ENCODE measurements at regions not wholly inside any gene's neighbourhood (a gene's known extent, or its start where the extent isn't known, plus 50 kb on each side); places are given as distances from the start of the nearest gene placed in this dataset.
A peak's percentile ranks its signal among the peaks of the same experiment; 100 is the strongest.
"Not testable (repeated sequence)": the region's sequence is repeated elsewhere in the genome, so short reads cannot be mapped to it uniquely, and the experiment has no call there.

GRCh38 chr9:2263665-2264064 is 248.5 kb downstream of the SMARCA2 start:
- Mint-ChIP-seq H3K4me1 (ENCODE audit: low read depth) (peaks cover 4% of the 10 kb centered on the region), H3K27me3 (peaks cover 3% of the 10 kb centered on the region), H3K27ac (no peak overlapping the region), H3K4me3 (no peak overlapping the region), H3K9me3 (no peaks in the 10 kb centered on the region), H3K36me3 (no peaks in the 10 kb centered on the region)
- intact Hi-C loops (cut with micrococcal nuclease), result no loop called here
- ChIA-PET CTCF (interaction anchor here (1.4 kb wide), 1 partner anchor 12 kb away, joined by 3 read pairs; no protein-coding TSS in a partner anchor), POLR2A (no interaction called here)
- DNase-seq, result no peak

GRCh38 chr9:2264081-2264480 is 248.9 kb downstream of the SMARCA2 start:
- no peaks in the 10 kb centered on the region for H3K36me3 Mint-ChIP-seq
- H3K4me3 Mint-ChIP-seq, result no peak overlapping the region
- H3K4me1 Mint-ChIP-seq (ENCODE audit: low read depth), result peaks cover 4% of the 10 kb centered on the region
- DNase-seq, result no peak
- no peak overlapping the region for H3K27ac Mint-ChIP-seq
- ChIA-PET CTCF (interaction anchor here (1.4 kb wide), 1 partner anchor 12 kb away, joined by 3 read pairs; no protein-coding TSS in a partner anchor), POLR2A (no interaction called here)
- no peaks in the 10 kb centered on the region for H3K9me3 Mint-ChIP-seq
- intact Hi-C loops (cut with micrococcal nuclease), result no loop called here
- H3K27me3 Mint-ChIP-seq, result peaks cover 3% of the 10 kb centered on the region

GRCh38 chr9:2267181-2267745 is 252.1 kb downstream of the SMARCA2 start:
- Mint-ChIP-seq H3K4me3 (no peak overlapping the region), H3K27ac (no peak overlapping the region), H3K36me3 (no peaks in the 10 kb centered on the region), H3K27me3 (peaks cover 4% of the 10 kb centered on the region), H3K4me1 (ENCODE audit: low read depth) (peaks cover 4% of the 10 kb centered on the region), H3K9me3 (no peaks in the 10 kb centered on the region)
- ChIA-PET POLR2A (no interaction called here), CTCF (no interaction called here)
- DNase-seq, result no peak
- intact Hi-C loops (cut with micrococcal nuclease), result no loop called here

GRCh38 chr9:2269778-2270177 is 254.6 kb downstream of the SMARCA2 start:
- Mint-ChIP-seq H3K27me3 (peaks cover 6% of the 10 kb centered on the region), H3K9me3 (no peaks in the 10 kb centered on the region), H3K36me3 (no peaks in the 10 kb centered on the region), H3K27ac (no peak overlapping the region), H3K4me3 (no peak overlapping the region), H3K4me1 (ENCODE audit: low read depth) (no peaks in the 10 kb centered on the region)
- ChIA-PET POLR2A (no interaction called here), CTCF (no interaction called here)
- DNase-seq, result no peak
- intact Hi-C loops (cut with micrococcal nuclease), result no loop called here

- POLR2A ChIA-PET, result no interaction called here
- H3K27me3 Mint-ChIP-seq, result peaks cover 6% of the 10 kb centered on the region
- no peak for DNase-seq
- H3K4me3 Mint-ChIP-seq, result no peak overlapping the region
- CTCF ChIA-PET, result no interaction called here
- H3K9me3 Mint-ChIP-seq, result no peaks in the 10 kb centered on the region
- no peaks in the 10 kb centered on the region for H3K4me1 Mint-ChIP-seq (ENCODE audit: low read depth)
- no peaks in the 10 kb centered on the region for H3K36me3 Mint-ChIP-seq
- H3K27ac Mint-ChIP-seq, result no peak overlapping the region
- intact Hi-C loops (cut with micrococcal nuclease), result no loop called here
Observed at GRCh38 chr9:2270565-2270964, 255.4 kb downstream of the SMARCA2 start.

- Mint-ChIP-seq H3K36me3 (no peaks in the 10 kb centered on the region), H3K9me3 (no peaks in the 10 kb centered on the region), H3K27ac (no peak overlapping the region), H3K27me3 (peaks cover 7% of the 10 kb centered on the region), H3K4me1 (ENCODE audit: low read depth) (no peaks in the 10 kb centered on the region), H3K4me3 (no peak overlapping the region)
- ChIA-PET CTCF (no interaction called here), POLR2A (no interaction called here)
- intact Hi-C loops (cut with micrococcal nuclease), result no loop called here
- DNase-seq, result peak; percentile 43
Observed at GRCh38 chr9:2271426-2271825, 256.3 kb downstream of the SMARCA2 start.

- no peak for DNase-seq
- H3K4me1 Mint-ChIP-seq (ENCODE audit: low read depth), result no peaks in the 10 kb centered on the region
- no peaks in the 10 kb centered on the region for H3K9me3 Mint-ChIP-seq
- H3K27me3 Mint-ChIP-seq, result peaks cover 4% of the 10 kb centered on the region
- CTCF ChIA-PET, result no interaction called here
- no peak overlapping the region for H3K4me3 Mint-ChIP-seq
- no peak overlapping the region for H3K27ac Mint-ChIP-seq
- intact Hi-C loops (cut with micrococcal nuclease), result no loop called here
- no peaks in the 10 kb centered on the region for H3K36me3 Mint-ChIP-seq
- POLR2A ChIA-PET, result no interaction called here
Observed at GRCh38 chr9:2274762-2275161, 259.6 kb downstream of the SMARCA2 start.

- Mint-ChIP-seq H3K27ac (no peak overlapping the region), H3K4me1 (ENCODE audit: low read depth) (no peaks in the 10 kb centered on the region), H3K4me3 (no peak overlapping the region), H3K36me3 (no peaks in the 10 kb centered on the region), H3K27me3 (peaks cover 3% of the 10 kb centered on the region), H3K9me3 (no peaks in the 10 kb centered on the region)
- intact Hi-C loops (cut with micrococcal nuclease), result no loop called here
- no peak for DNase-seq
- ChIA-PET CTCF (no interaction called here), POLR2A (no interaction called here)
Observed at GRCh38 chr9:2276296-2276695, 261.1 kb downstream of the SMARCA2 start.

- H3K36me3 Mint-ChIP-seq; H3K4me3 Mint-ChIP-seq; DNase-seq; H3K27me3 Mint-ChIP-seq; POLR2A ChIA-PET; H3K27ac Mint-ChIP-seq; intact Hi-C loops (cut with micrococcal nuclease); H3K9me3 Mint-ChIP-seq; CTCF ChIA-PET; H3K4me1 Mint-ChIP-seq (ENCODE audit: low read depth): not testable (repeated sequence)
Observed at GRCh38 chr9:2277133-2277532, 262.0 kb downstream of the SMARCA2 start.

- DNase-seq; H3K27ac Mint-ChIP-seq; POLR2A ChIA-PET; H3K4me3 Mint-ChIP-seq; H3K36me3 Mint-ChIP-seq; CTCF ChIA-PET; H3K4me1 Mint-ChIP-seq (ENCODE audit: low read depth); H3K9me3 Mint-ChIP-seq; H3K27me3 Mint-ChIP-seq; intact Hi-C loops (cut with micrococcal nuclease): not testable (repeated sequence)
Observed at GRCh38 chr9:2277644-2278043, 262.5 kb downstream of the SMARCA2 start.

- H3K4me1 Mint-ChIP-seq (ENCODE audit: low read depth); H3K27me3 Mint-ChIP-seq; DNase-seq; H3K9me3 Mint-ChIP-seq; intact Hi-C loops (cut with micrococcal nuclease); H3K36me3 Mint-ChIP-seq; POLR2A ChIA-PET; CTCF ChIA-PET; H3K27ac Mint-ChIP-seq; H3K4me3 Mint-ChIP-seq: not testable (repeated sequence)
Observed at GRCh38 chr9:2279138-2279537, 264.0 kb downstream of the SMARCA2 start.

- Mint-ChIP-seq H3K27me3 (no peaks in the 10 kb centered on the region), H3K27ac (no peak overlapping the region), H3K4me1 (ENCODE audit: low read depth) (no peaks in the 10 kb centered on the region), H3K9me3 (no peaks in the 10 kb centered on the region), H3K4me3 (no peak overlapping the region), H3K36me3 (no peaks in the 10 kb centered on the region)
- intact Hi-C loops (cut with micrococcal nuclease), result no loop called here
- DNase-seq, result no peak
- ChIA-PET CTCF (no interaction called here), POLR2A (no interaction called here)
Observed at GRCh38 chr9:2281031-2281802, 266.1 kb downstream of the SMARCA2 start.

GRCh38 chr9:2281803-2282185 is 266.6 kb downstream of the SMARCA2 start:
- no peak overlapping the region for H3K27ac Mint-ChIP-seq
- DNase-seq, result no peak
- POLR2A ChIA-PET, result no interaction called here
- H3K36me3 Mint-ChIP-seq, result no peaks in the 10 kb centered on the region
- intact Hi-C loops (cut with micrococcal nuclease), result no loop called here
- no peaks in the 10 kb centered on the region for H3K4me1 Mint-ChIP-seq (ENCODE audit: low read depth)
- CTCF ChIA-PET, result no interaction called here
- H3K4me3 Mint-ChIP-seq, result no peak overlapping the region
- H3K9me3 Mint-ChIP-seq, result no peaks in the 10 kb centered on the region
- H3K27me3 Mint-ChIP-seq, result peaks cover 2% of the 10 kb centered on the region

Data from activated CD4-positive, alpha-beta memory T cell treated with anti-CD3 and anti-CD28 coated beads for 36 hours (primary cell).